ENCODE measurements at regions not wholly inside any gene's neighbourhood (a gene's known extent, or its start where the extent isn't known, plus 50 kb on each side); places are given as distances from the start of the nearest gene placed in this dataset.

- no peak for DNase-seq (ENCODE audit: low spot score)
- no peak overlapping the region for H2AFZ ChIP-seq
- H3K4me1 ChIP-seq (ENCODE audit: insufficient read depth) = no peaks in the 10 kb centered on the region
- no peak overlapping the region for H3K4me3 ChIP-seq
- no peak overlapping the region for H3K27ac ChIP-seq
- 91% methylated on average over 3 of the region's 3 CpGs for WGBS (ENCODE audit: low lambda C conversion rate, missing lambda C conversion rate)
- H3K79me2 ChIP-seq = no peaks in the 10 kb centered on the region
- no peak for TF ChIP-seq CTCF (IDR thresholded peaks at IDR 0.05; ENCODE audit: poor library complexity)
- no peak for TF ChIP-seq EZH2phosphoT487 (IDR thresholded peaks at IDR 0.05; ENCODE audit: low read depth, severe bottlenecking, unreplicated experiment)
- TF ChIP-seq EZH2 (IDR thresholded peaks at IDR 0.05; ENCODE audit: borderline replicate concordance) = no peak
- no peaks in the 10 kb centered on the region for H3K9me3 ChIP-seq (ENCODE audit: low read depth)
- H3K27me3 ChIP-seq = no peaks in the 10 kb centered on the region
- no peak overlapping the region for H3K4me2 ChIP-seq
- no peaks in the 10 kb centered on the region for H3K9me2 ChIP-seq (replicated peaks; ENCODE audit: insufficient read depth)
- no peaks in the 10 kb centered on the region for H3K36me3 ChIP-seq (replicated peaks; ENCODE audit: insufficient read depth, low read depth)
- no peaks in the 10 kb centered on the region for H4K20me1 ChIP-seq (ENCODE audit: insufficient read depth, poor library complexity, severe bottlenecking)
Measured at GRCh38 chr20:55054453-55054852, 579.1 kb downstream of the DOK5 start.

- Histone ChIP-seq H3K9me3 (ENCODE audit: low read depth) (no peaks in the 10 kb centered on the region), H3K36me3 (replicated peaks; ENCODE audit: insufficient read depth, low read depth) (no peaks in the 10 kb centered on the region), H3K4me3 (no peak overlapping the region), H2AFZ (no peak overlapping the region), H3K27me3 (no peaks in the 10 kb centered on the region), H3K4me2 (no peak overlapping the region), H4K20me1 (ENCODE audit: insufficient read depth, poor library complexity, severe bottlenecking) (no peaks in the 10 kb centered on the region), H3K9me2 (replicated peaks; ENCODE audit: insufficient read depth) (no peaks in the 10 kb centered on the region), H3K27ac (no peak overlapping the region), H3K79me2 (no peaks in the 10 kb centered on the region), H3K4me1 (ENCODE audit: insufficient read depth) (no peaks in the 10 kb centered on the region)
- no peak for DNase-seq (ENCODE audit: low spot score)
- WGBS (ENCODE audit: low lambda C conversion rate, missing lambda C conversion rate) = 88% methylated on average over 1 of the region's 1 CpG
- TF ChIP-seq EZH2phosphoT487 (IDR thresholded peaks at IDR 0.05; ENCODE audit: low read depth, severe bottlenecking, unreplicated experiment) (no peak), CTCF (IDR thresholded peaks at IDR 0.05; ENCODE audit: poor library complexity) (no peak), EZH2 (IDR thresholded peaks at IDR 0.05; ENCODE audit: borderline replicate concordance) (no peak)
Measured at GRCh38 chr20:55053389-55053788, 578.0 kb downstream of the DOK5 start.

- no peak for DNase-seq (ENCODE audit: low spot score)
- Histone ChIP-seq H4K20me1 (ENCODE audit: insufficient read depth, poor library complexity, severe bottlenecking) (no peaks in the 10 kb centered on the region), H3K4me3 (no peak overlapping the region), H3K36me3 (replicated peaks; ENCODE audit: insufficient read depth, low read depth) (no peaks in the 10 kb centered on the region), H3K9me3 (ENCODE audit: low read depth) (no peaks in the 10 kb centered on the region), H3K27ac (no peak overlapping the region), H2AFZ (no peak overlapping the region), H3K79me2 (no peaks in the 10 kb centered on the region), H3K9me2 (replicated peaks; ENCODE audit: insufficient read depth) (no peaks in the 10 kb centered on the region), H3K4me1 (ENCODE audit: insufficient read depth) (no peaks in the 10 kb centered on the region), H3K27me3 (no peaks in the 10 kb centered on the region), H3K4me2 (no peak overlapping the region)
- no peak for TF ChIP-seq EZH2 (IDR thresholded peaks at IDR 0.05; ENCODE audit: borderline replicate concordance)
- no peak for TF ChIP-seq EZH2phosphoT487 (IDR thresholded peaks at IDR 0.05; ENCODE audit: low read depth, severe bottlenecking, unreplicated experiment)
- no peak for TF ChIP-seq CTCF (IDR thresholded peaks at IDR 0.05; ENCODE audit: poor library complexity)
- WGBS (ENCODE audit: low lambda C conversion rate, missing lambda C conversion rate) = 74% methylated on average over 2 of the region's 2 CpGs
Measured at GRCh38 chr20:55052459-55052858, 577.1 kb downstream of the DOK5 start.

- no peaks in the 10 kb centered on the region for H4K20me1 ChIP-seq (ENCODE audit: insufficient read depth, poor library complexity, severe bottlenecking)
- H3K4me1 ChIP-seq (ENCODE audit: insufficient read depth) = no peaks in the 10 kb centered on the region
- H3K4me3 ChIP-seq = no peak overlapping the region
- H3K4me2 ChIP-seq = no peak overlapping the region
- no peak for DNase-seq (ENCODE audit: low spot score)
- no peaks in the 10 kb centered on the region for H3K27me3 ChIP-seq
- no peaks in the 10 kb centered on the region for H3K36me3 ChIP-seq (replicated peaks; ENCODE audit: insufficient read depth, low read depth)
- no peaks in the 10 kb centered on the region for H3K9me3 ChIP-seq (ENCODE audit: low read depth)
- H3K9me2 ChIP-seq (replicated peaks; ENCODE audit: insufficient read depth) = no peaks in the 10 kb centered on the region
- no peak overlapping the region for H2AFZ ChIP-seq
- no peak overlapping the region for H3K27ac ChIP-seq
- TF ChIP-seq CTCF (IDR thresholded peaks at IDR 0.05; ENCODE audit: poor library complexity) (no peak), EZH2 (IDR thresholded peaks at IDR 0.05; ENCODE audit: borderline replicate concordance) (no peak), EZH2phosphoT487 (IDR thresholded peaks at IDR 0.05; ENCODE audit: low read depth, severe bottlenecking, unreplicated experiment) (no peak)
- H3K79me2 ChIP-seq = no peaks in the 10 kb centered on the region
Measured at GRCh38 chr20:55038684-55039083, 563.3 kb downstream of the DOK5 start.
